DMS114 treated with DMSO at 0.1 percent for 48 hours (cell line): ENCODE measurements at regions not wholly inside any gene's neighbourhood (a gene's known extent, or its start where the extent isn't known, plus 50 kb on each side); places are given as distances from the start of the nearest gene placed in this dataset.
"Not testable (repeated sequence)": the region's sequence is repeated elsewhere in the genome, so short reads cannot be mapped to it uniquely, and the experiment has no call there.

Experiments
- DNase-seq: peaks from one replicate; lab custom pipeline; 2025; ENCODE audit not compliant: unreplicated experiment; lab: John Stamatoyannopoulos, UW

DNA sequence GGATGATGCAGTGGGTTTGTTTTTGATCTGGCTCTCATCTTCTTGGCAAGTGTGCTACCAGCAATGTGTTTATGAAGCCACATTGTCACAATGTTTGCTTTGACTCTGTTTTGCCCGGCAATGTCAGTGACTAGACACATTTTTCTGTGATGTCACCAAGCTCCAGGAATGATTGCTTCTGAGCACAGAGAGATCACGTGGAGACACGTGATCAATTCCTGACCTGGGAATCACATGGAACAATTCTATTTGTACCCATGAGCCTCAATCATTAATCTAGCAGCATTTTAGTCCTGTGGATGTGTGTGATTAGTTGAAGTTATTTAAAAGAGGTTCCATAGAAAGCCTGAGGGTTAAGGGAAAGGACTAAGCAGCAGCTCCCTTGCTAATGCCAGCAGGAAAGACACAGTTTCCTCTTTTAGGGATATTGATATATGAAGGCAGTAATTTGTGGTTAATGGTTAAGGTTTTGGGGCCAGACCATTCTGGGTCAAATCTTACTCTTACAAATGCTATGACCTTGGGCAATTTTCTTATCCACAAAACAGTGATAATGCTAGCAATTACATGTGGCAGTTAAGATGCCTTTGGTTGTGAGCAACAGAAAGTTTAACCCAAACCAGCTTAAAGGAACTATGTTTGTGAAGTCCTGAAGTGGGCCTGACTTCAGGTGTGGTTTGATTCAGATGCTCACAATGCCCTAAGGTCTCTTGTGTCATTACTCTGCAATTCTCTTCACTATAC, 59.0 kb downstream of the FASLG start:
- DNase-seq, result no peak

DNA sequence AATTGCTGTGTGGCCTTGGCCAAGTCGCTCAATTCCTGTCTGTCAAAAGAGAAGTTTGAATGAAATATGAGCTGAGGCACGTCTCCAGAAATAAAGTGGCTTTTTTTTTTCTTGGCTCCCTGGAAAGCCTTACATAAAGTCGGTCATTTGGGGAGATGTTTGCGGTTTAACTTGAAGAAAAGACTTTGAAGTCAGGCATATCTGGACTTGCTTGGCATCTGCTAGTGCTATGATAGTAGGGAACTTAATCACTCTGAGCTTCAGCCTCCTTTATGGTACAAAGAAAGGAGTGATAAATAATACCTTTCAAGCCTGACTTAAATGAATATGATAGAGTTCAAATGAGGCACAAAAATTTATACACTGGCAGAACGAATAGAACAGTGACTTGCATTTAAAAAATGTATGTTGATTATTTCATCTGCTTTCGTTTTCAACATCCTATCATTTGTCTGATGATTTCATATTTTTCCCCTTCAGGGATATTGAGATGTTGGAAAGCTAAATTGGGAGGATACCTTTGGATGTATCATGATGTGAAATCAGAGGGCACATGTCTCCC, 60.2 kb downstream of the FASLG start:
- no peak for DNase-seq

DNA sequence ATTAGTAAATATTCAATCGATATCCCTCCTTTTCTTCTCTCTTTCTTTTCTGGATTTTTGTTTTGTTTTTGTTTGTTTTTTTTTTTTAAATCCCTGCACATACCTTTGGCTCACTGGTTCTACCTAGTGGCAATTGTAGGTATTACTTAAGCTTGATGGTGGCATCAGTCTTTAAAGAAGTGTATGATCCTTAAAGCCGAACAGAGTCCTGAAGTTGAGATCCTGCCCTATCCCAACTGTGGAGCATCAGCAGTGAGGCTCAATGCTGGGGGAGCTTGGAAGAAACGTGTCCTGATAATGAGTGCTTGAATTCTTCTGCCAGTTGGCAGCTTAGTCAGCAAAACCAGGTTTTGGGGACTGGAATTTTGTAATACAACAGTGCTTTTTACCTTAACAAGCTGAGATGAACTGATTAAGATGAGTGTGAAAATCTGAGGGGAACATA, 60.8 kb downstream of the FASLG start:
- DNase-seq, result peak; percentile 21

DNA sequence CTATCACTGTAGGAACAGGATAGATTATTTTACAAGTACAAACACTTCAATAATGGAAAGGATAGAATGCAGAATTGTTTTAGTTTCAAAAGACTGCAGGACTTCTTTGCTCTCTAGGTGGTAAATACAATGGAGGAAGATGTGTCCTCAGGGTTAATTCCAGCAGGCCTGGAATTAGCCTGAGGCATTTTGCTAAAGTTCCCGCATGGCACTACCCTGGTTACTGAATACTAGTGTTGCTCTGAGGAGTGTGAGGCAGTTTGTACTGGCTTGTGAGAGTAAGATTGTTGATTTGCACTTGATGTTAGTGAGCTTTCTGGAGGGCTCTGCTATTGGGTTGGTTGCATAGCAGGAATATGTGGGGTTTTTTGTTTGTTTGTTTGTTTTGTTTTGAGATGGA, 61.4 kb downstream of the FASLG start:
- no peak for DNase-seq

DNA sequence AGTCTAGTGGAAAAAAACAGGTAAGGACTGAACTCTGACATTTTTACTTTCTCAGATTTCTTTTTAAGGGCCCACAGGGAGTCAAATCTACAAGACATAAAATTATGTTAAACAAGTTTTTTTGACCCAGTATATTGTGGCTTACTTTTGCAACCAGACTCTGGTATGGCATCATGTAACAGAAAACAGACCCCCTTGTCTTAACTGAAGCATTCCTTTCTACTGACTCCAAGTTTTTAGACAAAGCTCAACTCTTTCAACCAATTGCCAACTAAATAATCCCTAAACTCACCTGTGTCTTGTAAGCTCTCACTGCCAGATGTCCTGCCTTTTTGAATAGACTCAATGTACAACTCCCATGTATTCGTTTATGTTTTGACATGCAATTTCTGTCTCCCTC, 64.3 kb downstream of the FASLG start:
- DNase-seq, result no peak

DNA sequence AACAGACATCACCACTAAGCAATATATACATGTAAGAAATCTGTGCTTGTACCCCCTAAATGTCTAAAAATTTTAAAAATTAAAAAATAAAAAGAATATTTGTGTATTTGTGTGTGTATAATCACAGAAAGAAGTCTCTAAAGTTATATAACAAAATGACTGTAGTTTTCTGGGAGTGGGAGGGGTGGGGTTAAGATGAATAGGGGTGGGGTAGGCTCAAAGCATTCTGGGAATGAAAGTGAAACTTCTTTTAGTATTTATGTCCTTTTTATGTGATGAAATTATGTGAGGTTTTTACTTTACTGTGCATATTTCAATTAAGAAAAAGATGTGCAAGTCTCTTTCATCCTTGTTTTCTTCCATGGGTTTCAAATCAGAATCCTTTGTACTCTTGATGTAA, 65.3 kb downstream of the FASLG start:
- DNase-seq, result no peak

DNA sequence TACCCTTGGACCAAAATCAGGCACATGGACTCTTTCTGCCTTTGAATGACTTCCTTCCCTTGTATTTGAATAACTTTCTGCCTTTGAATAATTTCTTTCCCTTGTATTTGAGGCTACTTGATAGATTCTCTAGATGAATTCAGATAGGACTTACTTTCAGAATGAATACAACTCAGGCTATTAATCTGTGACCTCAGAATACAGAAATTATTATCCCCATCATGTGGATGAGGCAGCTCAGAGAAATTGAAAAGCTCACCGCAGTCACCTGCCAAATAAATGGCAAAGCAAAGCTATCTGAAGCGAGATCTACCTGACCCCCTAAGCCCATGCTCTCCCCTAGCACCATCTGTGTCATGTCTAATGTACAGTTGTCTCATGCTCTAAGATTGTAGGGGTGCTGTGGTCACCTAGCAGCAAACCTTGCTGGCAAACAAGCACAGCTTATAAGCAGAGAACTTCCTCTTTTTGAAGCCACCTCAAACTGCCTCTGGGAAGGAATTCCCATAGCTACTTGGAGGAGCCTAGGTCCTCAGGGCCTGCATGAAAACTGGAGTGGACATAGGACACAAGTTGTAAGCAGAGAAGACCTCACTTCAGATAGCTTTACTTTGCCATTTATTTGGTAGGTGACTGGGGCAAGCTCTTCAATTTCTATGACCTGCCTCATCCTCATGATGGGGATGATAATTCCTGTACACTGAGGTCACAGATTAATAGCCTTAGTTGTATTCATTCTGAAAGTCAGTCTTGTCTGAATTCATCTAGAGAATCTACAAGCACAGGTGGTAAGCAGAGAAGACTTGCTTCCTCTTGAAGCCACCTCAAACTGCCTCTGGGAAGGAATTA, 66.1 kb downstream of the FASLG start:
- DNase-seq, result no peak

DNA sequence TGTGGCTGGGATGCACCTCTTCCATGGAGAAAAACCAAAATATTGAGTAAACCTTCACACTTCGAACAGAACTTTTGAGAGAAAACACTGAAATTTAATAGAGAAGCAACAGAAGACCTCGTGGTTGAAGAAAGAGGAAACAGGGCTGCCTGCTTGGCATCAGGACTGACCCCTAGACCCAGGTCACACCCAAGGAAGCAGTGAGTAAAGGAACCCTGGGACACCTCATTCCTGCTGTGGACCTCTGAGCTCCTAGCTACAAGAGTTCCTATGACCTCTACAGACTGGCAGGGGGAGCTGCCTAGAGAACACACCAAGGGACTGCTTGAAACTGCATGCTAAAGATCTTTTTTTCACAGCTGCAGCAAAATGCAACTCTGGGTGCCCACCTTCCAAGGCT, 67.8 kb downstream of the FASLG start:
- no peak for DNase-seq

DNA sequence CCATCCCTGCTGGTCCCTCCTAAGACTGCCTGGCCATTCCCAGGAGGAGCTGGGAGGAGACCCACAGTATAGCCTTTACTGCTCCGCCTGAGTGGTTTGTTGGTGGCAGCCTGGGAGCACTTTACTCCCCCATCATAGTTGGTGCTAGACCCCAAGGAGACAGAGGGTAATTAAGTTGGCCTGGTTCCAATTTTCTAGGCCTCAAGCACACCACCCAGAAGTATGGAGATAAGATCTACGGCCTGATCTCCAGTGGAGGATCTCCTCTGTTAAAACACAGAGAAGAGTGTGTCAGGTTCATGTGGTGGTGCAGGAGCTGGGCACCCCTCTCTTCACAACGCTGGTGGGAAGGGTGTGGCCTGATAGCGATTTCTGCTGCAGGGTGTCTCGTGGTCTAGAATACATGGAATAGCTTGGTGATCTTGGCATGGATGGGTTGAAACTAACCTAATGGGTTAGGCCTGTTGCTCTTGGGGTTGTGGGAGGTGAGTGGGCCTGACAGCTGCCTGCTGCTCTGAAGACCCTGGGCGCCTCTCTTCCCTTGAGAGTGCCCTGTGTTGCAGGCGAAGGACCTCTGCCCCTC, 68.5 kb downstream of the FASLG start:
- DNase-seq, result no peak

DNA sequence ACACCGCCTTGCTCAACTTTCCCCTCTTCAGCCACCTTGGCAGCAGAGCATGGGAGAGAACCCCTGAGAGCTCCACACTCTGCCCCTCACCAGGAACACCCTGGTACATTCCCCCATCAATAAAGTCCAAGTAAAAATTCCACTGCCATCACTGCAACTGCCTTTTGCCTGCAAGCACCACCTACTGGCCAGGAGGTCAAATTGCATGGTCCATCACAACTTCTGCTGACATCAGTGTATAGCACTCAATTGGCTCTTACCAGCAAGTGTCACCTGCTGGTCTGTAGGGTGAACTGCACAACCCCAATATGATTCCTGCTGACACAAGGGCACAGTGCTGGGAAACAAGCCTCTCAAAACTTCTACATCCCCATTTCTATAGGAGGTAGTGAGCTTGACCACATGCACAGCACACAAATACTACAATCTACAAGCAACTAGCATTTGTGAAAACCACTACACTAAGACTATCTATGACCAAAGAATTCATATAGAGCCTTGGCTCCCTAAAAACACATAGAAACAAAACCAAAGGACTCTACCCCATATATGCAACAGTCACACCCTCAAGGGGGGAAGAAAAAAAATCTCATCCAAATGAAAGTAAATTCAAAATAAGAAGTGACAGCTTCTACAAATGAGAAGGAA, 69.2 kb downstream of the FASLG start:
- no peak for DNase-seq

DNA sequence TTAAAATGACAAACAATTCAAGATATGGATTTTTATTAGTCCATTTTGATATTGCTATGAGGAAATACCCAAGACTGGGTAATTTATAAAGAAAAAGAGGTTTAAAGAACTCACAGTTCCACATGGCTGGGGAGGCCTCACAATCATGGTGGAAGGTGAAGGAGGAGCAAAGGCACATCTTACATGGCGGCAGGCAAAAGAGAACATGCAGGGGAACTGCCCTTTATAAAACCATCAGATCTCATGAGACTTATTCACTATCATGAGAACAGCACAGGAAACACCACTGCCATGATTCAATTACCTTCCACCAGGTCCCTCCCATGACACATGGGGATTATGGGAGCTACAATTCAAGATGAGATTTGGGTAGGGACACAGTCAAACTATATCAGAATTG, 69.8 kb downstream of the FASLG start:
- DNase-seq, result not testable (repeated sequence)

DNA sequence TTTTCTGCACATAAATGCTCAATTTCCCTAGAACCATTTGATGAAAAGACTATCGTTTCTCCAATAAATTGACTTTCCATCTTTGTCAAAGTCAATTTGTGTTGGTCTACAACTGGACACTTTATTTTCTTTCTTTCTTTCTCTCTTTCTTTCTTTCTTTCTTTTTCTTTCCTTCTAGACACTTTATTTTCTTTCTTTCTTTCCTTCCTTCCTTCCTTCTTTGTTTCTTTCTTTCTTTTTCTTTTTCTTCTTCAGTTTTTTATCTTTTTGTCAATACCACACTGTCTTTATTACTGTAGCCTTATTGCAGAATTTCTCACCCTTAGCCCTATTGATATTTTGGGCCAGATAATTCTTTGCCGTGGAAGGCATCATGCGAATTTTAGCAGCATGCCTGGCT, 73.5 kb downstream of the FASLG start:
- no peak for DNase-seq

DNA sequence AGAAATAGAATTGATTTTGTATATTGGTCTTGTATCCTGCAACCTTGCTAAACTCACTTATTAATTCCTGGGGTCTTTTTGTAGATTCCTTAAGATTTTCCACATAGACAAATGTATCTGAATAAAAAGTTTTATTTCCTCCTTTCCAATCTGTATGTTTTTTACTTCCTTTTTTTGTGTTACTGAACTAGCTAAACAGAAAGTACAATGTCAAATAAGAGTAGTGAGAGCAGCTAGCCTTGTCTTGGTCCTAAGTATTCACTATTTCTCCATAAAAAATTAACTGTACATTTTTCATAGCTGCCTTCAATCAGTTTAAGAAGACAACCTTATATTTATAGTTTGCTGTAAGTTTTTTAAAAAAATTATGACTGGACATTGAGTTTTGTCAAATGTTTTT, 74.9 kb downstream of the FASLG start:
- DNase-seq, result no peak

DNA sequence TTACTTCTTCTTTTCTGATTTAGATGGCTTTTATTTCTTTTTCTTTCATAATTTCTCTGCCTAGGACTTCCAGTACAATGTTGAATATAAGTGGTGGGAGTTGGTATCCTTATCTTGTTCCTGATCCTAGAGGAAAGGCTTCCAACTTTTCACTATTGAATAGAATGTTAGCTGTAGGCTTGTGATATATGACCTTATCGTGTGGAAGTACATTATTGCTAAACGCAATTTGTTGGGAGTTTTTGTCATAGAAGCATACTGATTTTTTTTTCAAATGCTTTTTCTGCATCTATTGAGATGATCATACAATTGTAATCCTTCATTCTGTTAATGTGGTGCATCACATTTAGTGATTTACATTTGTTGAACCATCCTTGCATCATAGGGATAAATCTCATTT, 79.5 kb downstream of the FASLG start:
- no peak for DNase-seq

DNA sequence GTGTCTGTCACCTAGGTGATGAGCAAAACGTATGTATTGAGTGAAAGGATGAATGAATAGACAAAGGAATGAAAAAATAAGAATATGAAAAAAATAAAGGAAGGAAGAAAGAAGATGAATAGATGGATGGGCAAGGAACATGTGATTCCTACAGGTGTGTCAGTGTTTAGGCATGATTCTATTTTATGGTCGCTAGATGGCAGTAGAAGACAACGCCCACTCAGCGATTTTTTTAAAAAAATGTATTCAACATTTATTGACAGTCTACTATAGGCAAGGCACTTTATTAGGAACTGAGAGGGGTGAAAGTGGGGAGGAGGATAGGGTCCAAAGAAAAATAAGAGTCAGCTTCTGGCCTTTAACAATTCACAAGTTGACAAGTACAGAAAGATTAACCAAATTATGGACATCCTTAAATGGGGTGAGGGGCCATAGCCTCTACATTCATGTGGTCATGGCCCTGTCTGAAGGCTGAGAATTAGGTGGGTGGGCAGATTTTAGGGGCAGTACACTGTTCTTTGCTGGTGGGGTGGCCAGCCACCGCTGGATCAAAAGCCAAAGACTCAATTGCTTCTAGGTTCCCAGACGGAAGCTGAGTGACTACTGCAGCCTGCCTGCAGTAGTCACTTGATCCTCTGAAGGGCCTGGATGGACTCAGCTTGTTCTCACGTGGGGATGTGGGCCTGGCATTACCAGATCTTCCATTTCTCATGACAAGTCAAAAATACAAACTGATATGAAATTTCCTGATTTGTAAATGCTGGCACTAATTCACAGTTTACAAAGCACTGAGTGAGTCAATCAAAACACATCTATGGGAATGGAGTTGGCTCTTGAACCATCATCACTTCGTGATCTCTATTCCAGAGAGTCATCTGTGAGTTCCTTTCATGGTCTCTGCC, 83.9 kb downstream of the FASLG start:
- peak; percentile 20 for DNase-seq

DNA sequence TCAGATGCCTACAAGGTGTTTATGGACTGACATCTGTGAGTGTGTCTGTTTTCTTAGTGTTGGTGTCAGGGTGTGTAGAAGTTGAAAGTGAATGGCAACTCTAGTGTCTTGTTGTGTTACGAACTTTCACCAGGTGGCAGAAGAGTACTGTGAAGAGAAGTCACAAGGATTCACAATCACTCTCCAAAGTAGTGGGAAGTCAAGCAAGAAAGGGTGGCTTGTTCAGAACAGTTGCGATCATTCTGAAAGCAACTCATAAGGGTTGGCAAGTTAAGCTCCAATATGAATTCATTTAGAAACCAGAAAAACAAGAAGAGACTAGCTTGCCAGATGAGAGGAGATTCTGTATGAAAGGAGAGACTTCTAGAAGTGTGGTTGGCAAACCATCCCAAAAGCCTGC, 86.1 kb downstream of the FASLG start:
- DNase-seq, result peak; percentile 48

DNA sequence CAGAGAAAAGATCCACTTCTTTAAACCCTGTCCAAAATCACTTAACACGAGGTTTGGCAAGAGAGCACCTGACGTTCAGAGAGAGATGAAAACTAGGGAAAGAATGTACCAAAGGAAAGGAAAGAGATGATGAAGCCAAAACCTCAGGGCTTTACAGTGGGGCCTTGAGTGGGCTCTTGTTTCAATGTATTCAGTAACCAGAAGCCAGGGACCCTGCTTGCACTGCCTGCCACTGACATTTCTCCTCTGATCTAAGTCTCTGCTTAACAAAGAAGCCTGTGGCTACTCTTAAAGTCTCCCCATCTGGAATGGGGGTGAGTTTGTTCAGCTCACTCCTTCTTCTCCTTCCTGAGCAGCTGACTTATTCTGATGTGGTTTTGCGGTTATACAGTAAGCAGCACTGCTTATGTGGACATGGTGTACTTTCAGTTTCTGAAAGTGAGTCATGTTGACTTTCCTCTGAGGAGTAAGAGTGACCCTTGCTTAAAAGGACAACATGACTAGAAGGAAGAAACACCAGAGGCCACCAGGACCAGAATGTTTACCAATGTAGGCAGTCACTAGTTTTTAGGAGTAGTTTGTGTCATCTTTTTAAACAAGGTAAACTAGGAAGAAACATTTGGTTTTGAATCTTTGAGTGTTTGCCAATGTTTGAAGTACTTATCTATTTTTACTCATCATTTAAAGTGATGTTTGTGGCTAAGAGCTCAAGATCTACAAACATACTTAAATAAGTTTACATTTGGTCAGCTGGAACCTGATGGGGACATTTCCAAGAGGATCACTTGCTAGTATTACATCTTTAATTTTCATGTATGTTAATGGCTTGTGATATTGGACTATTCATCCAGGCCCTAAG, 87.4 kb downstream of the FASLG start:
- DNase-seq, result no peak

DNA sequence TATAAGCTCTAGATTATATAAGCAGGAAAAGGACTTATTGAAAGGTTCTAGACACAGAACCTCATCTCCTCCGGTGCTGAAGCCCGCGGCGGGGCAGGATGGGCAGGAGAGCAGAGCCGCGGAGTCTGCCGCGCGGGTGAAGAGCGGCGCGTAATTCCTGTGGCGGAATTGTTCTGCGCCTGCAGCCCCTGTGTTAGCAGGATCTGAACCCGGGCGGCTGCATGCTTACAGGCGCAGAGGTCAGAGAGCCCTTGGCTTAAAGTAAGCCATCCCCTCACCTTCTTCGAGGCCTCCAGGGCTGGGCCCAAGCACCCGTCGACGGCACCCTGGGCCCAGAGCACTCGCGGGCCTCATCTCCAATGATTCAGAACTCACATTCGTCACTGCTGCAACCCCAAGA, 89.3 kb downstream of the FASLG start:
- DNase-seq, result no peak

DNA sequence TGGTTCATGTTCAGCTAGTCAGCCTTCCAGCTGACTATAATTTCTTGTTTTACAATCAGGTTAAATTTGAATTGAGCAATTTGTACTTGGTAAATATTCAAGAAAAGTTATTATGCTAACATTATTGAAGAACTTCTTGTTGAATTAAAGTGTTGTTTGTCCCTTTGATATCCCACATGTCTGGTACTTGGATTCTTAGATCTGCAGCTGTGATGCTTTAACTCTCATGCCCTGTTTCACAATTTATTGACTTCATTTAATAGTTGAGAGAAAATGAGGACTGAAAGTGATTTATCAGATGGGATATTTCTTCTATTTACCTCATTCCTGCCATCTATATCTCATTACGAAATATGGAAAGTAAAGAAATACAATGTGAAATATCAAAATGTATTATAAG, 92.8 kb downstream of the FASLG start:
- no peak for DNase-seq
